Endothelial cell of umbilical vein (primary cell): ENCODE measurements at regions not wholly inside any gene's neighbourhood (a gene's known extent, or its start where the extent isn't known, plus 50 kb on each side); places are given as distances from the start of the nearest gene placed in this dataset.

Source experiments
- BruUV-seq: library from RNA; stranded (reverse); fragments of 400-500 nt; replicated peaks from 2 replicates; lab custom pipeline; 2021; lab: Mats Ljungman, UMichigan
- CTCF ChIA-PET: fragments of 300-600, 350-600 bp; sonication (Branson Sonifier 250); formaldehyde crosslinking; loops from one replicate; lab custom pipeline; 2021; ENCODE audit warnings: antibody characterized with exemption, inconsistent platforms; lab: Charles Lee
- POLR2A ChIA-PET: fragments of 300-600, 350-600 bp; sonication (Branson Sonifier 250); formaldehyde crosslinking; loops from one replicate; lab custom pipeline; 2021; ENCODE audit warnings: antibody characterized with exemption, inconsistent platforms; lab: Charles Lee
- DNase-seq: peaks from one replicate; pipeline ENCODE4 v3.0.0-alpha.2; 2011; ENCODE audit warnings: low read depth, low spot score
- FAIRE-seq: peaks from 2 replicates; lab custom pipeline; 2011; peaks lifted over from hg19 to GRCh38; lab: Jason Lieb, UNC
- H2AFZ ChIP-seq: 2 replicates; pipeline ENCODE4 v1.6.0; 2012; ENCODE audit warnings: low read depth, low read length, control low read depth, inconsistent platforms
- H3K27ac ChIP-seq: 2 replicates; pipeline ENCODE4 v1.5.1; 2011; ENCODE audit warnings: low read depth, mild to moderate bottlenecking, control low read depth, low read length, moderate library complexity; ENCODE audit not compliant: insufficient read depth
- H3K27me3 ChIP-seq, 2 experiments: 2 replicates each; pipeline versions ENCODE4 v1.6.0 to v1.6.1; 2011; ENCODE audit warnings: low read length in 2 of 2, mixed read lengths in 1 of 2; ENCODE audit not compliant: control insufficient read depth in 2 of 2, insufficient read depth in 2 of 2
- H3K36me3 ChIP-seq, 2 experiments: 2 replicates in 1 of 2; 3 replicates in 1 of 2; pipeline ENCODE4 v1.5.1; 2011; ENCODE audit warnings: low read length in 2 of 2, mild to moderate bottlenecking in 1 of 2, moderate library complexity in 1 of 2; ENCODE audit not compliant: control insufficient read depth in 2 of 2, insufficient read depth in 2 of 2; ENCODE audit errors: extremely low read depth in 1 of 2
- H3K4me1 ChIP-seq: 3 replicates; pipeline ENCODE4 v1.5.1; 2011; ENCODE audit warnings: mild to moderate bottlenecking, low read length; ENCODE audit not compliant: control insufficient read depth, insufficient read depth; ENCODE audit errors: extremely low read depth
- H3K4me2 ChIP-seq: 2 replicates; pipeline ENCODE4 v1.6.1; 2011; ENCODE audit warnings: low read length, control low read depth, mixed read lengths; ENCODE audit not compliant: insufficient read depth
- H3K4me3 ChIP-seq, 3 experiments: fragments of 200-600 bp in 1 of 3; sonication (generic), shearing (Covaris generic) in 1 of 3; replicated peaks in 1 of 3; 2 replicates each; pipeline ENCODE4 v1.5.1; 2011 to 2016; ENCODE audit warnings: control low read depth in 3 of 3, low read length in 3 of 3, mild to moderate bottlenecking in 2 of 3, inconsistent platforms in 1 of 3, low read depth in 1 of 3, moderate library complexity in 1 of 3; ENCODE audit not compliant: insufficient read depth in 1 of 3
- H3K79me2 ChIP-seq: 2 replicates; pipeline ENCODE4 v1.6.0; 2012; ENCODE audit warnings: low read length, inconsistent platforms; ENCODE audit not compliant: control insufficient read depth, insufficient read depth
- H3K9ac ChIP-seq: replicated peaks from 2 replicates; pipeline ENCODE3; 2011; ENCODE audit warnings: low read length, control low read depth; ENCODE audit not compliant: insufficient read depth; ENCODE audit errors: extremely low read depth
- H3K9me1 ChIP-seq: replicated peaks from 3 replicates; pipeline ENCODE4 v1.6.0; 2011; ENCODE audit warnings: mild to moderate bottlenecking, low read length; ENCODE audit not compliant: control insufficient read depth, insufficient read depth; ENCODE audit errors: extremely low read depth
- H3K9me3 ChIP-seq: replicated peaks from 2 replicates; pipeline ENCODE4 v1.5.1; 2012; ENCODE audit warnings: low read length, inconsistent platforms; ENCODE audit not compliant: control insufficient read depth, insufficient read depth
- H4K20me1 ChIP-seq: replicated peaks from 2 replicates; pipeline ENCODE3; 2011; ENCODE audit warnings: mild to moderate bottlenecking, low read length; ENCODE audit not compliant: control insufficient read depth, insufficient read depth; ENCODE audit errors: extremely low read depth
- CTCF ChIP-seq, 2 donors: IDR thresholded peaks; 1 replicate in 1 of 2; 2 replicates in 1 of 2; pipeline ENCODE4 v1.5.1; 2011; ENCODE audit warnings: low read length in 2 of 2, mild to moderate bottlenecking in 2 of 2, moderate library complexity in 2 of 2, control low read depth in 1 of 2, inconsistent platforms in 1 of 2, low read depth in 1 of 2; ENCODE audit not compliant: insufficient read depth in 1 of 2; ENCODE audit errors: extremely low read depth in 1 of 2
- EZH2 ChIP-seq: IDR thresholded peaks from 2 replicates; pipeline ENCODE4 v1.6.1; 2012; ENCODE audit warnings: borderline replicate concordance, low read depth, mild to moderate bottlenecking, moderate library complexity, low read length, inconsistent platforms; ENCODE audit not compliant: severe bottlenecking
- FOS ChIP-seq: IDR thresholded peaks from 2 replicates; pipeline ENCODE4 v1.6.1; 2011; ENCODE audit warnings: mild to moderate bottlenecking, low read length, moderate library complexity, borderline replicate concordance; ENCODE audit not compliant: insufficient read depth
- GATA2 ChIP-seq: IDR thresholded peaks from 2 replicates; pipeline ENCODE4 v1.7.0; 2011; ENCODE audit warnings: low read depth, mild to moderate bottlenecking, moderate library complexity, mixed read lengths, low read length; ENCODE audit not compliant: insufficient read length, insufficient read depth
- JUN ChIP-seq: IDR thresholded peaks from 2 replicates; pipeline ENCODE4 v1.6.1; 2011; ENCODE audit warnings: borderline replicate concordance, low read depth; ENCODE audit not compliant: insufficient read length, insufficient read depth
- MAX ChIP-seq: IDR thresholded peaks from 2 replicates; pipeline ENCODE4 v1.6.1; 2011; ENCODE audit not compliant: insufficient read depth, insufficient read length
- MYC ChIP-seq: IDR thresholded peaks from one replicate; pipeline ENCODE4 v1.6.1; 2011; ENCODE audit warnings: mild to moderate bottlenecking, low read depth, low read length
- POLR2A ChIP-seq: IDR thresholded peaks from 2 replicates; pipeline ENCODE4 v1.6.1; 2012; ENCODE audit warnings: low read depth, mild to moderate bottlenecking, control low read depth, low read length
- POLR2AphosphoS5 ChIP-seq: IDR thresholded peaks from 2 replicates; pipeline ENCODE4 v1.6.1; 2012; ENCODE audit warnings: low read depth, mild to moderate bottlenecking, control low read depth, low read length, moderate library complexity; ENCODE audit not compliant: insufficient read depth
- dilution Hi-C: fragments of 300-500 bp; cut with MboI; formaldehyde crosslinking; loops from one replicate; pipeline ENCODE4 v1.15.0; 2019; ENCODE audit warnings: low sequenced_read_pairs; ENCODE audit not compliant: extremely low pct_ligation_motif_present
- intact Hi-C: fragments of 100-400 bp; cut with micrococcal nuclease; formaldehyde crosslinking; loops from one replicate; pipeline ENCODE4 v1.10.0; 2022

GRCh38 chr20:6381887-6382286 is 259.1 kb upstream of the FERMT1 start:
- BruUV-seq = no TSS peak
- Histone ChIP-seq H3K4me3 (no peak overlapping the region), H4K20me1 (no peaks in the 10 kb centered on the region), H3K79me2 (no peaks in the 10 kb centered on the region), H3K27ac (no peak overlapping the region), H3K27me3 (no peaks in the 10 kb centered on the region), H3K9ac (no peak overlapping the region), H3K9me1 (no peaks in the 10 kb centered on the region), H3K36me3 (no peaks in the 10 kb centered on the region), H3K4me1 (no peaks in the 10 kb centered on the region), H3K4me2 (no peak overlapping the region), H2AFZ (no peak overlapping the region), H3K9me3 (no peaks in the 10 kb centered on the region)
- TF ChIP-seq CTCF (IDR thresholded peaks at IDR 0.05; ENCODE audit: extremely low read depth in 1 of 2, insufficient read depth in 1 of 2, low read depth in 1 of 2, low read length in 2 of 2) (peak in 1 of 2 donors; percentile 16), POLR2A (no peak)
- DNase-seq (peak; percentile 4), FAIRE-seq (no peak)
- CTCF ChIA-PET = interaction anchor here (0.7 kb wide), 1 partner anchor 12 kb away, joined by 3 read pairs; no protein-coding TSS in a partner anchor
- dilution Hi-C loops (no loop called here), intact Hi-C loops (no loop called here)
- POLR2A ChIA-PET = no interaction called here

- TF ChIP-seq MAX (no peak), POLR2AphosphoS5 (no peak), MYC (no peak), GATA2 (no peak), JUN (no peak), POLR2A (no peak), CTCF (IDR thresholded peaks at IDR 0.05; ENCODE audit: extremely low read depth in 1 of 2, insufficient read depth in 1 of 2, low read depth in 1 of 2, low read length in 2 of 2) (no peak), FOS (no peak), EZH2 (no peak)
- H3K4me2 ChIP-seq = no peak overlapping the region
- H3K27me3 ChIP-seq = no peaks in the 10 kb centered on the region
- no TSS peak for BruUV-seq
- DNase-seq (no peak), FAIRE-seq (no peak)
- no peak overlapping the region for H3K27ac ChIP-seq
- no peaks in the 10 kb centered on the region for H3K9me1 ChIP-seq
- H3K79me2 ChIP-seq = no peaks in the 10 kb centered on the region
- H3K4me3 ChIP-seq = no peak overlapping the region
- no peaks in the 10 kb centered on the region for H3K4me1 ChIP-seq
- H3K9ac ChIP-seq = no peak overlapping the region
- dilution Hi-C loops = no loop called here
- H3K9me3 ChIP-seq = no peaks in the 10 kb centered on the region
- CTCF ChIA-PET = no interaction called here
- POLR2A ChIA-PET = no interaction called here
- intact Hi-C loops = no loop called here
- H4K20me1 ChIP-seq = no peaks in the 10 kb centered on the region
- H3K36me3 ChIP-seq = no peaks in the 10 kb centered on the region
- H2AFZ ChIP-seq = no peak overlapping the region
Measured at GRCh38 chr20:6362245-6362644, 239.4 kb upstream of the FERMT1 start.
